ENCODE measurements at regions not wholly inside any gene's neighbourhood (a gene's known extent, or its start where the extent isn't known, plus 50 kb on each side); places are given as distances from the start of the nearest gene placed in this dataset.

DNA sequence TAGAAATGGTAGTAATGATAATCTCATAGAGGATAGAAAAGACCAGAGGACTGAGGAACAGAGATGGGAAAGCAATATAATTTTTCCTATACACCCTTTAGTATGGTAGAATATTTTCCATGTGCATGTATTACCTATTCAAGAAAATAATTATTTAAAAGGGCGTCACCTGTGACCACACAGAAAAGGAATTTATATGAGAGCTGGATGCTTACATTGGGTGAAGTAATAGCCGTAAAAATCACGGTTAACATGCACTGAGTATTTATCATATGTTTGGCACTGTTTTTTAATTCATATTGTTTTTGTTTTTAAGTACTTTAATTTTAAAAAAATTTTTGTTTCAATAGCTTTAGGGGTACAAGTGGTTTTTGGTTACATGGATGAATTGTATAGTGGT, 195.1 kb downstream of the IPMK start:
- Histone ChIP-seq H3K9ac (ENCODE audit: control insufficient read depth, insufficient read depth, low read length) (no peak overlapping the region), H3K36me3 (ENCODE audit: control insufficient read depth in 2 of 2, insufficient read depth in 2 of 2, low read length in 1 of 2) (no peaks in the 10 kb centered on the region), H3K4me1 (ENCODE audit: control insufficient read depth, insufficient read depth, low read length) (no peaks in the 10 kb centered on the region), H3K4me3 (no peak overlapping the region), H3K27me3 (replicated peaks in 1 of 2; ENCODE audit: control insufficient read depth in 2 of 2, insufficient read depth in 2 of 2, low read length in 1 of 2) (no peaks in the 10 kb centered on the region), H3K79me2 (ENCODE audit: control insufficient read depth, insufficient read depth, low read length) (no peaks in the 10 kb centered on the region), H3K27ac (ENCODE audit: control insufficient read depth, insufficient read depth) (no peak overlapping the region), H3K4me2 (ENCODE audit: control insufficient read depth, insufficient read depth) (no peak overlapping the region), H3K9me3 (replicated peaks; ENCODE audit: control insufficient read depth, insufficient read depth, low read length) (no peaks in the 10 kb centered on the region), H2AFZ (ENCODE audit: control insufficient read depth, low read depth, low read length) (no peak overlapping the region), H4K20me1 (ENCODE audit: control insufficient read depth, insufficient read depth) (no peaks in the 10 kb centered on the region)
- DNase-seq (ENCODE audit: low read depth, low spot score), result no peak
- 39% methylated on average over 3 of the region's 3 CpGs for WGBS (ENCODE audit: insufficient coverage, insufficient replicate concordance, low lambda C conversion rate, missing lambda C conversion rate)
- POLR2A ChIA-PET, result no interaction called here
- FAIRE-seq, result no peak
- no peak for ATAC-seq
- BruUV-seq (replicated peaks), result no TSS peak
- intact Hi-C loops (cut with micrococcal nuclease; ENCODE audit: unreplicated experiment) (no loop called here), in situ Hi-C loops (cut with MboI) (no loop called here)
- SMC1A ChIA-PET (ENCODE audit: uncharacterized antibody, unreplicated experiment), result interaction anchor here (0.8 kb wide), 1 partner anchor 9 kb away, joined by 3 read pairs; no protein-coding TSS in a partner anchor
- CTCF ChIA-PET, result no interaction called here
- RAD21 ChIA-PET (ENCODE audit: unreplicated experiment), result interaction anchor here (0.6 kb wide), 1 partner anchor 17 kb away, joined by 4 read pairs; no protein-coding TSS in a partner anchor
- no peak for TF ChIP-seq TAF1 (IDR thresholded peaks at IDR 0.05; ENCODE audit: borderline replicate concordance, low read depth, low read length)
- no peak for TF ChIP-seq ESRRA (IDR thresholded peaks at IDR 0.05; ENCODE audit: low read length)
- no peak for TF ChIP-seq ZNF207 (IDR thresholded peaks at IDR 0.05; ENCODE audit: borderline replicate concordance)
- TF ChIP-seq MEF2A (IDR thresholded peaks at IDR 0.05; ENCODE audit: insufficient read depth, low read depth, low read length), result no peak
- TF ChIP-seq SIX5 (IDR thresholded peaks at IDR 0.05; ENCODE audit: low read depth, low read length, severe bottlenecking), result no peak
- TF ChIP-seq RAD21 (IDR thresholded peaks at IDR 0.05; ENCODE audit: insufficient read depth, low read depth, low read length), result no peak
- TF ChIP-seq RB1 (IDR thresholded peaks at IDR 0.05; ENCODE audit: borderline replicate concordance), result no peak
- no peak for TF ChIP-seq SMC3 (IDR thresholded peaks at IDR 0.05; ENCODE audit: borderline replicate concordance, low read length)
- no peak for TF ChIP-seq PAX5 (IDR thresholded peaks at IDR 0.05; ENCODE audit: borderline replicate concordance, low read depth, low read length)
- no peak for TF ChIP-seq MYB (IDR thresholded peaks at IDR 0.05; ENCODE audit: borderline replicate concordance, low read depth, low read length)
- TF ChIP-seq IKZF2 (IDR thresholded peaks at IDR 0.05), result no peak
- TF ChIP-seq, protein P1, sequence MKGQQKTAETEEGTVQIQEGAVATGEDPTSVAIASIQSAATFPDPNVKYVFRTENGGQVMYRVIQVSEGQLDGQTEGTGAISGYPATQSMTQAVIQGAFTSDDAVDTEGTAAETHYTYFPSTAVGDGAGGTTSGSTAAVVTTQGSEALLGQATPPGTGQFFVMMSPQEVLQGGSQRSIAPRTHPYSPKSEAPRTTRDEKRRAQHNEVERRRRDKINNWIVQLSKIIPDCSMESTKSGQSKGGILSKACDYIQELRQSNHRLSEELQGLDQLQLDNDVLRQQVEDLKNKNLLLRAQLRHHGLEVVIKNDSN (IDR thresholded peaks at IDR 0.05; ENCODE audit: borderline replicate concordance, extremely low read length, insufficient read depth, low read depth, low read length), result no peak
- TF ChIP-seq, protein P2, sequence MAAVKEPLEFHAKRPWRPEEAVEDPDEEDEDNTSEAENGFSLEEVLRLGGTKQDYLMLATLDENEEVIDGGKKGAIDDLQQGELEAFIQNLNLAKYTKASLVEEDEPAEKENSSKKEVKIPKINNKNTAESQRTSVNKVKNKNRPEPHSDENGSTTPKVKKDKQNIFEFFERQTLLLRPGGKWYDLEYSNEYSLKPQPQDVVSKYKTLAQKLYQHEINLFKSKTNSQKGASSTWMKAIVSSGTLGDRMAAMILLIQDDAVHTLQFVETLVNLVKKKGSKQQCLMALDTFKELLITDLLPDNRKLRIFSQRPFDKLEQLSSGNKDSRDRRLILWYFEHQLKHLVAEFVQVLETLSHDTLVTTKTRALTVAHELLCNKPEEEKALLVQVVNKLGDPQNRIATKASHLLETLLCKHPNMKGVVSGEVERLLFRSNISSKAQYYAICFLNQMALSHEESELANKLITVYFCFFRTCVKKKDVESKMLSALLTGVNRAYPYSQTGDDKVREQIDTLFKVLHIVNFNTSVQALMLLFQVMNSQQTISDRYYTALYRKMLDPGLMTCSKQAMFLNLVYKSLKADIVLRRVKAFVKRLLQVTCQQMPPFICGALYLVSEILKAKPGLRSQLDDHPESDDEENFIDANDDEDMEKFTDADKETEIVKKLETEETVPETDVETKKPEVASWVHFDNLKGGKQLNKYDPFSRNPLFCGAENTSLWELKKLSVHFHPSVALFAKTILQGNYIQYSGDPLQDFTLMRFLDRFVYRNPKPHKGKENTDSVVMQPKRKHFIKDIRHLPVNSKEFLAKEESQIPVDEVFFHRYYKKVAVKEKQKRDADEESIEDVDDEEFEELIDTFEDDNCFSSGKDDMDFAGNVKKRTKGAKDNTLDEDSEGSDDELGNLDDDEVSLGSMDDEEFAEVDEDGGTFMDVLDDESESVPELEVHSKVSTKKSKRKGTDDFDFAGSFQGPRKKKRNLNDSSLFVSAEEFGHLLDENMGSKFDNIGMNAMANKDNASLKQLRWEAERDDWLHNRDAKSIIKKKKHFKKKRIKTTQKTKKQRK (IDR thresholded peaks at IDR 0.05; ENCODE audit: low read depth, low read length), result no peak
- no peak for TF ChIP-seq GABPA (IDR thresholded peaks at IDR 0.05; ENCODE audit: low read depth)
- TF ChIP-seq SREBF1 (IDR thresholded peaks at IDR 0.05; ENCODE audit: low read length), result no peak
- TF ChIP-seq TBL1XR1 (IDR thresholded peaks at IDR 0.05; ENCODE audit: low read depth, low read length), result no peak
- TF ChIP-seq, protein P3, sequence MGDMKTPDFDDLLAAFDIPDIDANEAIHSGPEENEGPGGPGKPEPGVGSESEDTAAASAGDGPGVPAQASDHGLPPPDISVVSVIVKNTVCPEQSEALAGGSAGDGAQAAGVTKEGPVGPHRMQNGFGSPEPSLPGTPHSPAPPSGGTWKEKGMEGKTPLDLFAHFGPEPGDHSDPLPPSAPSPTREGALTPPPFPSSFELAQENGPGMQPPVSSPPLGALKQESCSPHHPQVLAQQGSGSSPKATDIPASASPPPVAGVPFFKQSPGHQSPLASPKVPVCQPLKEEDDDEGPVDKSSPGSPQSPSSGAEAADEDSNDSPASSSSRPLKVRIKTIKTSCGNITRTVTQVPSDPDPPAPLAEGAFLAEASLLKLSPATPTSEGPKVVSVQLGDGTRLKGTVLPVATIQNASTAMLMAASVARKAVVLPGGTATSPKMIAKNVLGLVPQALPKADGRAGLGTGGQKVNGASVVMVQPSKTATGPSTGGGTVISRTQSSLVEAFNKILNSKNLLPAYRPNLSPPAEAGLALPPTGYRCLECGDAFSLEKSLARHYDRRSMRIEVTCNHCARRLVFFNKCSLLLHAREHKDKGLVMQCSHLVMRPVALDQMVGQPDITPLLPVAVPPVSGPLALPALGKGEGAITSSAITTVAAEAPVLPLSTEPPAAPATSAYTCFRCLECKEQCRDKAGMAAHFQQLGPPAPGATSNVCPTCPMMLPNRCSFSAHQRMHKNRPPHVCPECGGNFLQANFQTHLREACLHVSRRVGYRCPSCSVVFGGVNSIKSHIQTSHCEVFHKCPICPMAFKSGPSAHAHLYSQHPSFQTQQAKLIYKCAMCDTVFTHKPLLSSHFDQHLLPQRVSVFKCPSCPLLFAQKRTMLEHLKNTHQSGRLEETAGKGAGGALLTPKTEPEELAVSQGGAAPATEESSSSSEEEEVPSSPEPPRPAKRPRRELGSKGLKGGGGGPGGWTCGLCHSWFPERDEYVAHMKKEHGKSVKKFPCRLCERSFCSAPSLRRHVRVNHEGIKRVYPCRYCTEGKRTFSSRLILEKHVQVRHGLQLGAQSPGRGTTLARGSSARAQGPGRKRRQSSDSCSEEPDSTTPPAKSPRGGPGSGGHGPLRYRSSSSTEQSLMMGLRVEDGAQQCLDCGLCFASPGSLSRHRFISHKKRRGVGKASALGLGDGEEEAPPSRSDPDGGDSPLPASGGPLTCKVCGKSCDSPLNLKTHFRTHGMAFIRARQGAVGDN (IDR thresholded peaks at IDR 0.05), result no peak
- TF ChIP-seq NFXL1 (IDR thresholded peaks at IDR 0.05; ENCODE audit: borderline replicate concordance), result no peak
- no peak for TF ChIP-seq BCL11A (IDR thresholded peaks at IDR 0.05; ENCODE audit: low read depth, low read length)

Data from GM12878 (cell line).